Hepatocyte (in vitro differentiated cells): ENCODE measurements at regions not wholly inside any gene's neighbourhood (a gene's known extent, or its start where the extent isn't known, plus 50 kb on each side); places are given as distances from the start of the nearest gene placed in this dataset.

Experiments used
- DNase-seq: peaks from one replicate; pipeline ENCODE4 v3.0.0-alpha.2; 2016; ENCODE audit warnings: low spot score
- H2AFZ ChIP-seq: fragments of 200-600 bp; sonication (generic); 2 replicates; pipeline ENCODE4 v1.6.0; 2016; ENCODE audit warnings: antibody characterized with exemption, mild to moderate bottlenecking
- H3K27ac ChIP-seq: fragments of 200-600 bp; sonication (generic); 2 replicates; pipeline ENCODE4 v1.5.1; 2016; ENCODE audit warnings: mild to moderate bottlenecking
- H3K27me3 ChIP-seq: fragments of 200-600 bp; sonication (generic); 2 replicates; pipeline ENCODE4 v1.6.1; 2016
- H3K36me3 ChIP-seq: fragments of 200-600 bp; sonication (generic); replicated peaks from 2 replicates; pipeline ENCODE4 v1.5.1; 2016; ENCODE audit warnings: low read depth; ENCODE audit not compliant: insufficient read depth
- H3K4me1 ChIP-seq: fragments of 200-600 bp; sonication (generic); 2 replicates; pipeline ENCODE4 v1.5.1; 2016; ENCODE audit warnings: mild to moderate bottlenecking, moderate library complexity; ENCODE audit not compliant: insufficient read depth
- H3K4me2 ChIP-seq: fragments of 200-600 bp; sonication (generic); 2 replicates; pipeline ENCODE4 v1.6.0; 2016
- H3K4me3 ChIP-seq: fragments of 200-600 bp; sonication (generic); 2 replicates; pipeline ENCODE4 v1.5.1; 2016; ENCODE audit warnings: mild to moderate bottlenecking
- H3K79me2 ChIP-seq: fragments of 200-600 bp; sonication (generic); 2 replicates; pipeline ENCODE4 v1.6.0; 2017; ENCODE audit warnings: mild to moderate bottlenecking
- H3K9me2 ChIP-seq: fragments of 200-600 bp; sonication (generic); replicated peaks from 2 replicates; pipeline ENCODE4 v1.6.0; 2017; ENCODE audit warnings: mild to moderate bottlenecking; ENCODE audit not compliant: insufficient read depth
- H3K9me3 ChIP-seq: fragments of 200-600 bp; sonication (generic); 2 replicates; pipeline ENCODE4 v1.5.1; 2016; ENCODE audit warnings: low read depth, mild to moderate bottlenecking
- H4K20me1 ChIP-seq: fragments of 200-600 bp; sonication (generic); 2 replicates; pipeline ENCODE4 v1.6.0; 2016; ENCODE audit warnings: mild to moderate bottlenecking; ENCODE audit not compliant: insufficient read depth, poor library complexity, severe bottlenecking
- CTCF ChIP-seq: fragments of 200-600 bp; sonication (generic); IDR thresholded peaks from 2 replicates; pipeline ENCODE4 v1.5.1; 2016; ENCODE audit warnings: antibody characterized with exemption, mild to moderate bottlenecking; ENCODE audit not compliant: poor library complexity
- EZH2 ChIP-seq: fragments of 200-600 bp; sonication (generic); IDR thresholded peaks from 2 replicates; pipeline ENCODE4 v1.6.1; 2016; ENCODE audit warnings: antibody characterized with exemption, mild to moderate bottlenecking, borderline replicate concordance
- EZH2phosphoT487 ChIP-seq: fragments of 200-600 bp; sonication (generic); IDR thresholded peaks from one replicate; pipeline ENCODE4 v1.6.1; 2018; ENCODE audit warnings: antibody characterized with exemption, mild to moderate bottlenecking, low read depth, moderate library complexity; ENCODE audit not compliant: unreplicated experiment, severe bottlenecking
- WGBS: methylation state at CpG from one replicate; pipeline ENCODE4 v1.1.6; 2016; ENCODE audit warnings: low lambda C conversion rate; ENCODE audit errors: missing lambda C conversion rate; 5-methylcytosine and 5-hydroxymethylcytosine counted together

- Histone ChIP-seq H3K9me2 (no peaks in the 10 kb centered on the region), H3K4me1 (no peaks in the 10 kb centered on the region), H2AFZ (no peak overlapping the region), H3K27ac (no peak overlapping the region), H3K27me3 (no peaks in the 10 kb centered on the region), H3K36me3 (no peaks in the 10 kb centered on the region), H4K20me1 (no peaks in the 10 kb centered on the region), H3K79me2 (no peaks in the 10 kb centered on the region), H3K4me2 (no peak overlapping the region), H3K9me3 (no peaks in the 10 kb centered on the region), H3K4me3 (no peak overlapping the region)
- no peak for DNase-seq
- TF ChIP-seq EZH2phosphoT487, result no peak
- TF ChIP-seq EZH2, result no peak
- no peak for TF ChIP-seq CTCF
- WGBS, result 100% methylated on average over 1 of the region's 1 CpG
Measured at GRCh38 chr2:96438589-96438988, 66.6 kb downstream of the NEURL3 start.

GRCh38 chr2:96437512-96437911 lies 67.6 kb downstream of the NEURL3 start:
- H3K9me3 ChIP-seq, result no peaks in the 10 kb centered on the region
- H4K20me1 ChIP-seq, result no peaks in the 10 kb centered on the region
- H3K27me3 ChIP-seq, result no peaks in the 10 kb centered on the region
- no peak for DNase-seq
- H3K4me1 ChIP-seq, result no peaks in the 10 kb centered on the region
- H3K4me3 ChIP-seq, result no peak overlapping the region
- no peaks in the 10 kb centered on the region for H3K79me2 ChIP-seq
- WGBS, result 73% methylated on average over 2 of the region's 2 CpGs
- no peaks in the 10 kb centered on the region for H3K36me3 ChIP-seq
- H3K4me2 ChIP-seq, result no peak overlapping the region
- no peak overlapping the region for H3K27ac ChIP-seq
- no peak overlapping the region for H2AFZ ChIP-seq
- TF ChIP-seq CTCF (no peak), EZH2 (no peak)
- H3K9me2 ChIP-seq, result no peaks in the 10 kb centered on the region

- Histone ChIP-seq H3K4me2 (no peak overlapping the region), H4K20me1 (no peaks in the 10 kb centered on the region), H2AFZ (no peak overlapping the region), H3K79me2 (no peaks in the 10 kb centered on the region), H3K4me1 (no peaks in the 10 kb centered on the region), H3K4me3 (no peak overlapping the region), H3K36me3 (no peaks in the 10 kb centered on the region), H3K27me3 (no peaks in the 10 kb centered on the region), H3K9me3 (no peaks in the 10 kb centered on the region), H3K27ac (no peak overlapping the region), H3K9me2 (no peaks in the 10 kb centered on the region)
- WGBS, result 71% methylated on average over 2 of the region's 2 CpGs
- TF ChIP-seq CTCF (no peak), EZH2phosphoT487 (no peak), EZH2 (no peak)
- DNase-seq, result no peak
Measured at GRCh38 chr2:96436961-96437360, 68.2 kb downstream of the NEURL3 start.

GRCh38 chr2:96436416-96436815 lies 68.7 kb downstream of the NEURL3 start:
- Histone ChIP-seq H3K4me3 (no peak overlapping the region), H3K4me2 (no peak overlapping the region), H2AFZ (no peak overlapping the region), H3K27me3 (no peaks in the 10 kb centered on the region), H3K36me3 (no peaks in the 10 kb centered on the region), H3K4me1 (no peaks in the 10 kb centered on the region), H3K79me2 (no peaks in the 10 kb centered on the region), H3K9me3 (no peaks in the 10 kb centered on the region), H3K9me2 (no peaks in the 10 kb centered on the region), H3K27ac (no peak overlapping the region), H4K20me1 (no peaks in the 10 kb centered on the region)
- DNase-seq, result no peak
- no peak for TF ChIP-seq CTCF
- no peak for TF ChIP-seq EZH2
- no peak for TF ChIP-seq EZH2phosphoT487
- WGBS, result 61% methylated on average over 2 of the region's 2 CpGs
